BJ (cell line): ENCODE measurements at regions not wholly inside any gene's neighbourhood (a gene's known extent, or its start where the extent isn't known, plus 50 kb on each side); places are given as distances from the start of the nearest gene placed in this dataset.

Experiments
- CTCF ChIA-PET: fragments of 350-600 bp; formaldehyde crosslinking; extraction: SDS; loops from one replicate; lab custom pipeline; 2021; ENCODE audit warnings: antibody characterized with exemption, inconsistent platforms; lab: Yijun Ruan, JAX
- POLR2A ChIA-PET: fragments of 300-600 bp; sonication (Branson Sonifier 250); formaldehyde crosslinking; extraction: SDS; loops from one replicate; lab custom pipeline; 2021; ENCODE audit warnings: antibody characterized with exemption; lab: Charles Lee
- DNase-seq: peaks from one replicate; pipeline ENCODE4 v3.0.0-alpha.2; 2011; ENCODE audit warnings: low read depth
- H3K27me3 ChIP-seq: 2 replicates; pipeline ENCODE4 v1.6.0; 2011; ENCODE audit warnings: low read length; ENCODE audit not compliant: control insufficient read depth, insufficient read depth
- H3K36me3 ChIP-seq: 2 replicates; pipeline ENCODE4 v1.5.1; 2011; ENCODE audit warnings: low read length; ENCODE audit not compliant: control insufficient read depth, insufficient read depth
- H3K4me3 ChIP-seq: 2 replicates; pipeline ENCODE4 v1.5.1; 2011; ENCODE audit warnings: low read depth, mild to moderate bottlenecking, control low read depth, low read length
- TF ChIP-seq, protein P1 (sequence below): IDR thresholded peaks from 2 replicates; pipeline ENCODE4 v1.5.1; 2011; ENCODE audit warnings: low read depth, mild to moderate bottlenecking, control low read depth, inconsistent platforms, low read length, moderate library complexity; ENCODE audit not compliant: insufficient read depth

DNA sequence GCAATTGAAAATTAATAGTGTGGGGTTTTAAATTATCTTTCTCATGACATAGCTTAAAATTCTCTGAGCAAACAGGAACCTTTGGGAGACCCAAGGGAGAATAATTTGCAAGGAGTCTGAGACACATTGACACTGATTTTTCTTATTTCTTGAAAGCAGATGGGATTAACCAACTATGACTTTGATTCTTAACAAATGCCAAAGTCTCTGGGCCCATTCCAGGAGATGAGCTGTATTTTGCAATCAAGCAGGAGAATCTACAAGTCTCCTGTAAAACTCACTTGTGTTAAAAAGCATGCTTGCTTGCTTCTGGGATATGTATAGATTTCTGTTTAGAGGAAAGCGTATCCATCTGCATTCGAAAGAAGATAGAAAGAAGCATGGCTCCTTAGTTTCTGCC is 71.3 kb upstream of the STT3B start:
- H3K4me3 ChIP-seq = no peak overlapping the region
- TF ChIP-seq, protein P1, sequence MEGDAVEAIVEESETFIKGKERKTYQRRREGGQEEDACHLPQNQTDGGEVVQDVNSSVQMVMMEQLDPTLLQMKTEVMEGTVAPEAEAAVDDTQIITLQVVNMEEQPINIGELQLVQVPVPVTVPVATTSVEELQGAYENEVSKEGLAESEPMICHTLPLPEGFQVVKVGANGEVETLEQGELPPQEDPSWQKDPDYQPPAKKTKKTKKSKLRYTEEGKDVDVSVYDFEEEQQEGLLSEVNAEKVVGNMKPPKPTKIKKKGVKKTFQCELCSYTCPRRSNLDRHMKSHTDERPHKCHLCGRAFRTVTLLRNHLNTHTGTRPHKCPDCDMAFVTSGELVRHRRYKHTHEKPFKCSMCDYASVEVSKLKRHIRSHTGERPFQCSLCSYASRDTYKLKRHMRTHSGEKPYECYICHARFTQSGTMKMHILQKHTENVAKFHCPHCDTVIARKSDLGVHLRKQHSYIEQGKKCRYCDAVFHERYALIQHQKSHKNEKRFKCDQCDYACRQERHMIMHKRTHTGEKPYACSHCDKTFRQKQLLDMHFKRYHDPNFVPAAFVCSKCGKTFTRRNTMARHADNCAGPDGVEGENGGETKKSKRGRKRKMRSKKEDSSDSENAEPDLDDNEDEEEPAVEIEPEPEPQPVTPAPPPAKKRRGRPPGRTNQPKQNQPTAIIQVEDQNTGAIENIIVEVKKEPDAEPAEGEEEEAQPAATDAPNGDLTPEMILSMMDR = no peak
- no peaks in the 10 kb centered on the region for H3K36me3 ChIP-seq
- no peak for DNase-seq
- ChIA-PET POLR2A (no interaction called here), CTCF (interaction anchor here (0.6 to 0.9 kb wide), 2 partner anchors 94 to 1449 kb away, joined by 3 to 4 read pairs; no protein-coding TSS in a partner anchor)
- no peaks in the 10 kb centered on the region; the same call in 1 of the 2 replicates for H3K27me3 ChIP-seq

DNA sequence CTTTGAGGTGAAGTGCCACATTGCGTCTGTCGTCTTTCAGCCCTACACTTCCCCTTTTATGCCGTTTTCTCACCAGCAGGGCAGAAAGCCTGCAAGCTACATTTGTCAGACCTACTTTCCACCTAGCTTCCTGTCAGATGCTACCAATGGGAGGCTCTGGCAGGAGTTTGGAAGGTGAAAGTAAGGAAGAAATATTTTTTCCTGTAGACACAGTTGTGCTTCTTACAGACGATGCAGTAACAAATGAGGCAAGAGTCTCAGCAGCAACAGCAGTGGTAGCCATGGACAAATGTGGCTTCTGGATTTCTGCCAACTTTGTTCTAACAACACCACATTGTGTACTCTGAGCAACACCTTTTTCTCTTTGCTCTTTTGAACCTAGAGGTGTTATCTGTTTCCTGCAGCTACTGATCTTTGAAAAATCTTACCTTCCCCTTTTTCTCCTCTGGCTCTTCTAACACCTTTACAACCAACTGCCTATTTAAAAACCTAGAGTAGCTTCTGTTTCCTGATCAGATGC is 70.6 kb upstream of the STT3B start:
- TF ChIP-seq, protein P1 = no peak
- no peak overlapping the region for H3K4me3 ChIP-seq
- DNase-seq = no peak
- no peaks in the 10 kb centered on the region for H3K36me3 ChIP-seq
- POLR2A ChIA-PET = no interaction called here
- peaks cover 2% of the 10 kb centered on the region; the same call in 1 of the 2 replicates for H3K27me3 ChIP-seq
- CTCF ChIA-PET = interaction anchor here (0.9 kb wide), 1 partner anchor 1449 kb away, joined by 4 read pairs; no protein-coding TSS in a partner anchor

DNA sequence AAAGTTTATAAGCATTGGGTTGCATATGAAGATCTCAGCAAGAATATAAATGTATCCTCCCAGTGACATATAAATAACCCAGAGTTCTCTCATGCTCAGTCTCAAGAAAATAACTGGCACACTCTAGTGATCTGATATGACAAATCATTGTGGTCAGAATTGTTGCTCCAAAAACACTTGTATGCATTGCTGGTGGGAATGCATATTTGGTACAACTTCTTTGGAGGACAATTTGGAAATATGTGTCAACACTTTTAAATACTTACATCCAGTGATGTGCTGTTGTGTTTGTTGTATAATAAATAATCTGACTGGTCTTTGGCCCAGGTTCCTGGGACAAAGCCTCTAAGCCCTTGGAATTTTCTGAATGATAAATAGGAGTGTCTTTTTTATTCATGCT is 66.7 kb upstream of the STT3B start:
- no peak overlapping the region for H3K4me3 ChIP-seq
- no peak for DNase-seq
- no peaks in the 10 kb centered on the region for H3K36me3 ChIP-seq
- ChIA-PET CTCF (no interaction called here), POLR2A (interaction anchor here (0.5 kb wide), 1 partner anchor 307 kb away, joined by 4 read pairs; no protein-coding TSS in a partner anchor)
- TF ChIP-seq, protein P1 = no peak
- peaks cover 4% of the 10 kb centered on the region for H3K27me3 ChIP-seq

DNA sequence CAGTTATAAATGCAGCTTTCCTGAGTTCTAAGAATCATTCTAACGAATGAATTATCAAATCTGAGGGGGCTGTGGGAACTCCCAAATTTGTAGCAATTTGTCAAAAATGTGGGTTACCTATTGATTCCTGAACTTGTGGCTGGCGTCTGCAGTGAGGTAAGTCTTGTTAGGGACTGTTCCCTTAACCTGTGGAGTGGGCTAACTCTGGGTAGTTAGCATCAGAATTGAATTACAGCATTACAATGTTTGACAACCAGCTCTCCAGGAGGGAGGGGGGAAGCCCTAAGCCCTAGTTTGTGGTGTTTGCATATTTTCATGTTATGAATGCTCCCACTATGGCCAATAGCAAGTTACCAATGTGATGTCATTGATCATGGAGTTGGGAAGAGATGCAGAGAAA is 65.9 kb upstream of the STT3B start:
- POLR2A ChIA-PET = interaction anchor here (0.5 kb wide), 1 partner anchor 308 kb away, joined by 4 read pairs; no protein-coding TSS in a partner anchor
- no peaks in the 10 kb centered on the region for H3K36me3 ChIP-seq
- CTCF ChIA-PET = no interaction called here
- no peak for DNase-seq
- peaks cover 4% of the 10 kb centered on the region for H3K27me3 ChIP-seq
- TF ChIP-seq, protein P1 = no peak
- no peak overlapping the region for H3K4me3 ChIP-seq

DNA sequence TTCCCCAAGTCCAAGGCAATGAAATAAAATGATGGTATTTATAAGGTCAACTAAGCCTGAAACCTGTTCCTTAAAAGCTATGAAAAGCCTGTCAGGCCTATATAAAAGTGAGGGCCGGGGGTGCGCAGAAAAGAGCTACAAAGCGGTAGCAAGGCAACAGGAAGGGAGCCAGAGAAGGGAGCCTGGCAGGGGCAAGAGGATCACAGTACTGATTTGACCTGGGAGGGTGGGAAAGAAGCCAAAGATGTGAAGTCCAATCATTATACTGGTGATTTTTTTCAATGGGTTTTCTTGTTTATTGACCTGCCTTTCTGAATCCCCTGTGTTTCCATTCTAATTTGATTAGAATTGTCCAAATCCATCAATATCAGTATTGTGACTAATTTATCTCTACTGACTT is 64.3 kb upstream of the STT3B start:
- peaks cover 4% of the 10 kb centered on the region for H3K27me3 ChIP-seq
- POLR2A ChIA-PET = interaction anchor here (0.7 kb wide), 1 partner anchor 920 kb away, joined by 4 read pairs; no protein-coding TSS in a partner anchor
- H3K4me3 ChIP-seq = no peak overlapping the region
- CTCF ChIA-PET = interaction anchor here (1.0 kb wide), 1 partner anchor 77 kb away, joined by 3 read pairs; no protein-coding TSS in a partner anchor
- TF ChIP-seq, protein P1 = no peak
- no peaks in the 10 kb centered on the region for H3K36me3 ChIP-seq
- no peak for DNase-seq
